ENCODE measurements at regions not wholly inside any gene's neighbourhood (a gene's known extent, or its start where the extent isn't known, plus 50 kb on each side); places are given as distances from the start of the nearest gene placed in this dataset.
"Not testable (repeated sequence)": the region's sequence is repeated elsewhere in the genome, so short reads cannot be mapped to it uniquely, and the experiment has no call there.

GRCh38 chr4:64682481-64682880 is 273.2 kb upstream of the TECRL start:
- in situ Hi-C loops (cut with HindIII; ENCODE audit: low sequenced_read_pairs) = no loop called here
- no peak for DNase-seq (ENCODE audit: low spot score)

- DNase-seq (ENCODE audit: low spot score); in situ Hi-C loops (cut with HindIII; ENCODE audit: low sequenced_read_pairs): not testable (repeated sequence)
Measured at GRCh38 chr4:64673121-64673520, 263.9 kb upstream of the TECRL start.

GRCh38 chr4:64670647-64671046 is 261.4 kb upstream of the TECRL start:
- in situ Hi-C loops (cut with HindIII; ENCODE audit: low sequenced_read_pairs) = no loop called here
- DNase-seq (ENCODE audit: low spot score) = no peak

GRCh38 chr4:64643841-64644240 is 234.6 kb upstream of the TECRL start:
- no peak for DNase-seq (ENCODE audit: low spot score)
- in situ Hi-C loops (cut with HindIII; ENCODE audit: low sequenced_read_pairs) = no loop called here

GRCh38 chr4:64642936-64643335 is 233.7 kb upstream of the TECRL start:
- in situ Hi-C loops (cut with HindIII; ENCODE audit: low sequenced_read_pairs) = no loop called here
- no peak for DNase-seq (ENCODE audit: low spot score)

- DNase-seq (ENCODE audit: low spot score); in situ Hi-C loops (cut with HindIII; ENCODE audit: low sequenced_read_pairs): not testable (repeated sequence)
Measured at GRCh38 chr4:64640402-64640801, 231.2 kb upstream of the TECRL start.

GRCh38 chr4:64625438-64625837 is 216.2 kb upstream of the TECRL start:
- in situ Hi-C loops (cut with HindIII; ENCODE audit: low sequenced_read_pairs) = no loop called here
- no peak for DNase-seq (ENCODE audit: low spot score)

GRCh38 chr4:64617800-64618199 is 208.6 kb upstream of the TECRL start:
- DNase-seq (ENCODE audit: low spot score) = peak; percentile 9
- in situ Hi-C loops (cut with HindIII; ENCODE audit: low sequenced_read_pairs) = no loop called here

- in situ Hi-C loops (cut with HindIII; ENCODE audit: low sequenced_read_pairs) = no loop called here
- no peak for DNase-seq (ENCODE audit: low spot score)
Measured at GRCh38 chr4:64614276-64614675, 205.0 kb upstream of the TECRL start.

GRCh38 chr4:64613046-64613445 is 203.8 kb upstream of the TECRL start:
- DNase-seq (ENCODE audit: low spot score) = no peak
- in situ Hi-C loops (cut with HindIII; ENCODE audit: low sequenced_read_pairs) = no loop called here

GRCh38 chr4:64598066-64598465 is 188.8 kb upstream of the TECRL start:
- DNase-seq (ENCODE audit: low spot score) = no peak
- in situ Hi-C loops (cut with HindIII; ENCODE audit: low sequenced_read_pairs) = no loop called here

- in situ Hi-C loops (cut with HindIII; ENCODE audit: low sequenced_read_pairs) = no loop called here
- no peak for DNase-seq (ENCODE audit: low spot score)
Measured at GRCh38 chr4:64594723-64595122, 185.5 kb upstream of the TECRL start.

- in situ Hi-C loops (cut with HindIII; ENCODE audit: low sequenced_read_pairs) = no loop called here
- DNase-seq (ENCODE audit: low spot score) = no peak
Measured at GRCh38 chr4:64588507-64588906, 179.3 kb upstream of the TECRL start.

GRCh38 chr4:64584981-64585557 is 175.8 kb upstream of the TECRL start:
- in situ Hi-C loops (cut with HindIII; ENCODE audit: low sequenced_read_pairs) = no loop called here
- DNase-seq (ENCODE audit: low spot score) = peak; percentile 24

- in situ Hi-C loops (cut with HindIII; ENCODE audit: low sequenced_read_pairs) = no loop called here
- no peak for DNase-seq (ENCODE audit: low spot score)
Measured at GRCh38 chr4:64584125-64584524, 174.9 kb upstream of the TECRL start.

GRCh38 chr4:64582492-64582891 is 173.2 kb upstream of the TECRL start:
- in situ Hi-C loops (cut with HindIII; ENCODE audit: low sequenced_read_pairs) = no loop called here
- DNase-seq (ENCODE audit: low spot score) = no peak

GRCh38 chr4:64581422-64581821 is 172.2 kb upstream of the TECRL start:
- DNase-seq (ENCODE audit: low spot score) = no peak
- in situ Hi-C loops (cut with HindIII; ENCODE audit: low sequenced_read_pairs) = no loop called here

GRCh38 chr4:64564126-64564525 is 154.9 kb upstream of the TECRL start:
- no peak for DNase-seq (ENCODE audit: low spot score)
- in situ Hi-C loops (cut with HindIII; ENCODE audit: low sequenced_read_pairs) = no loop called here

GRCh38 chr4:64559571-64559970 is 150.3 kb upstream of the TECRL start:
- no peak for DNase-seq (ENCODE audit: low spot score)

GRCh38 chr4:64551125-64551524 is 141.9 kb upstream of the TECRL start:
- in situ Hi-C loops (cut with HindIII; ENCODE audit: low sequenced_read_pairs) = no loop called here
- DNase-seq (ENCODE audit: low spot score) = no peak

More at GRCh38 chr4:64559571-64559970, 150.3 kb upstream of the TECRL start:
- in situ Hi-C loops (cut with HindIII; ENCODE audit: low sequenced_read_pairs) = no loop called here

GRCh38 chr4:64545593-64545992 is 136.3 kb upstream of the TECRL start:
- DNase-seq (ENCODE audit: low spot score) = no peak
- in situ Hi-C loops (cut with HindIII; ENCODE audit: low sequenced_read_pairs) = loop anchor here (25.0 kb wide), 1 partner anchor 383 kb away; no protein-coding TSS in a partner anchor

Measured in G401 (cell line).